KOPT-K1 (cell line): ENCODE measurements at regions not wholly inside any gene's neighbourhood (a gene's known extent, or its start where the extent isn't known, plus 50 kb on each side); places are given as distances from the start of the nearest gene placed in this dataset.

Source experiments
- H3K27ac ChIP-seq: fragments of 200-600 bp; sonication (generic); 2 replicates; pipeline ENCODE4 v1.5.1; 2016; ENCODE audit warnings: antibody characterized with exemption, mild to moderate bottlenecking, low read depth, low read length; ENCODE audit not compliant: poor library complexity, severe bottlenecking
- H3K36me3 ChIP-seq: fragments of 200-600 bp; sonication (generic); 2 replicates; pipeline ENCODE4 v1.5.1; 2017; ENCODE audit warnings: antibody characterized with exemption, mild to moderate bottlenecking, low read length, moderate library complexity; ENCODE audit not compliant: insufficient read depth
- H3K9me3 ChIP-seq: fragments of 200-600 bp; sonication (generic); 2 replicates; pipeline ENCODE4 v1.5.1; 2017; ENCODE audit warnings: antibody characterized with exemption, low read length, mild to moderate bottlenecking; ENCODE audit not compliant: insufficient read depth, poor library complexity, severe bottlenecking

DNA sequence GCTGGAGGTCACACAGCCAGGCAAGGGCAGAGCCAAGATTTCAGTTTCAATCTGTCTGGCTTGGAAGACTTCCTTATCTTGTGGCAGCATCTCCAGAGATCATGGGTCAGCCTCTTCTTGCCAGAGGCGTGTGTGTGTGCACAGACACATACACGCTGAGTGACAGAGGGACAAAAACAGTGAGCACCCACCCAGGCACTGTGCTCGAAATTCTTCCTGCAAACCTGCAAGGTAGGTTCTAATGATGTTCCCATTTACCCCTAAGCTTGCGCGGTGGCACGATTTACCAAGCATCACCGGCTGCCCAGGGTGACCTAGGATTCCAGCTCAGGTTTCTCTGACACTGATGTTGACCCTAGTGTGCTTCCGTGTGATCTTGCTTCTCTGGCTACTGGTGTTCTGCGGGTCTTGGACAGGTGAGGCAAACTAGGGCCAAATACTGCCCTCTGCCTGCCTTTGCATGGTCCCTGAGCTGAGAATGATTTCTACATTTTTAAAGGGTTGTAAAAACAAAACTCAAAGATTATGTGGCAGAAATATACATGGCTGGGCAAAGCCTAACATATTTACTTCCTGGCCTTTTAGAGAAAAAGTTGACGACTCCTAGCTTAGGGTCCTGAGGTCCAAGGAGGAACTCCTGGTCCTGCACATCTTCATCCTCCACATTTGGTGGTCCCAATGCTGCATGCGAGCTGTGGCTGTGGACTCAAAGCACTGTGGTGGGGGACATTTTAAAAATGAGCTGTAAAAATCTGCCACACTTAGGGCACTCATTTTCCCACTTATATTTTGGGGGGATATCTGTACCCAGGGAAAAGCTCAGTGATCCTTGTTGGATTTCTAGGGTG, 268.5 kb downstream of the RPS24 start:
- H3K9me3 ChIP-seq = peaks cover 7% of the 10 kb centered on the region
- peak overlapping the region; percentile 79 for H3K27ac ChIP-seq

DNA sequence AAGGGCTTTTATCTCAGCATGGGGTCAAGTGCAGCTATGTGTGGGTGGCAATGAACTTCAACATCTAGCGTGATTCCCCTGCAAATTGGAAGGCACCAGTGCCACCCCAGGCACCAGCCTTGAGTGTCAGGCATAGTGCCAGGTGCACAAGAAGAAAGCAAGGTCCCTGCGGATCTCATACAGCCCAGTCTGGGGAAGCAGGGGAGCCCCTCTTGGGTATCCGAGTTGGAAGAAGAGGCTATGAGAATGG, 269.0 kb downstream of the RPS24 start:
- H3K36me3 ChIP-seq = no peaks in the 10 kb centered on the region
- H3K9me3 ChIP-seq = peaks cover 7% of the 10 kb centered on the region
- H3K27ac ChIP-seq = peak overlapping the region; percentile 79

More for the DNA sequence above, 268.5 kb downstream of the RPS24 start:
- H3K36me3 ChIP-seq = no peaks in the 10 kb centered on the region

DNA sequence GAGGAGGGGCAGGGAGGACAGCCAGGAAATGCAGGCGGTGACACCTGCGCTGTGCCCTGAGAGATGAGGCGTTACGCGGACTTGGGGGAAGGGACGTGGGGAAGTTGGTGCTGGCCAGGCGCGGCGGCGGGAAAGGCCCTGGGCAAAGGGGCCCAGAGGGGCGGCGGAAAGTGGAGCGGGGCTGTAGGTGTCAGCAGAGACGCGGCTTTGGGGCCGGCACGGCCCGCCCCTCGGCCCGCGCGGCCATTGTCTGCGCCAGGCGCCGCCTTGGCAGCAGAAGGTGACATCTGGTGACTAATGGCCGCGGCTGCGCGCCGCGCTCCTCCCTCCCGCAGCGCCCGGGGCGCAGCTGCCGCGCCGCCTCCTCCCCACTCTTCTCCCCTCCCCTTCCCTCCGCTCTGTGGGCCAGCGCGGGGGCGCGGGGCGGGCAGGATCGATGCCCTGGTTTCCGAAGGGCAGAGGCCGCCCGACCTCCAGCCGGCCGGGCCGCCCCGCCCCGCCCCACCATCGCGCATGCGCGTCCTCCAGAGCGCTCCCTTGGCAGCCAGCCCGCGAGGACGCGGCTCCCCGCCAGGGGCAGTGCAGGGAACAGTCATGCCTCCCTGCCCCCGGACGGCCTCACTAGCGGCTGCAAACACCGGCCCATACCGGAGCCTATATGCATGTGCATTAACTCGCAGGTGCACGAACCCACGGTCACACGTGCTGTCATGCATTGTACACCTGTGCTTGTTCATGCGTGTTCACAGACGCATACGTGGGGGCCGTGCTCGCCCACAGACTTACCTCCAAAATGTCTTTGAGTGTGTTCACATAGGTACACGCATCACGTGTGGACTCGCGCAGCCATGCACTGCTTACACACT, 269.6 kb downstream of the RPS24 start:
- Histone ChIP-seq H3K27ac (peak overlapping the region; percentile 79), H3K36me3 (no peaks in the 10 kb centered on the region), H3K9me3 (peaks cover 7% of the 10 kb centered on the region)

DNA sequence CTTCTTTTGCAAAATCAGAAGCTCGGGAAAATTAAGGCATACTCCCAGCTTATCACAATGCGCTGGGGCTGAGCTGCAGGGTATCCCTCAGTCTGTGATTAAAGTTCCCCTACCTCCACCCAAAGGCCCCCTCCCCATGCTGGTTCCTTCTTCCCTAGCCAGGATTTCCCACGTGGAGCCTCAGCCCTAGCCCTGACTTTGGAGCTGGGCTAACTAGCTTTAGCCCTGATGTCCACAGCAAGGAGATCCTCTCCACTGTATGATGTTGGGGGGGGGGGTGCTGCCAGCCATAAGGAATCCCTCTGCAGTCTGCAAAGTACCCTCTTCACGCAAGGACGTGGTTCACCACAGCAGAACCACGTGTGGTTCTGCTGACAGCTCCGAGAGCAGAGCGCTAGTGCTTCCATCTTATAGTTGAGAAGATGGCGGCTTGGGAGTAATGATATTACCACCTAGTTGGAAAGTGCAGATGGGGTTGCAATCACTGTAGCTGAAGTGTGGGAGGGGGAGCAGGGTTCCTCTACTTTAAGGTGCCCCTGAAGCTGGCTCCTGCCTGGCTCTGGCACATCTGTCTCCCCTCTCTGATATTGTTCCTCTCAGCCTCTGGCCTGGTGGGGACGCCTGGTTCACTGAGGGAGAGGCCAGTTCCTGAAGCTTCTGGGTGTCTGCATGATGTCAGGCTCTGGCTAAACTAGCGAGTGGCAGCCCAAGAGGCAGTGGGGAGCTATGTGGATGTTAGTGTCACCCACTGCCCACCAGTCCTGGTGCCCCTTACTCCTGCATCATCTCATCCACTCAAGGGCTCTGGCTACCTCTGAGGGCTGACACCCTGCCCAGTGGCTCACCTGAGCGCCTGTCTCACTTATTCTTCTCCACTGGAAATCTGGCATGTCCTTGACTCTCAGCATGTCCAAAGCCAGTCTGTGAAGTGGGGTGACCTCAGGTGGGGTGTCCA, 270.7 kb downstream of the RPS24 start:
- peaks cover 7% of the 10 kb centered on the region for H3K9me3 ChIP-seq
- H3K36me3 ChIP-seq = no peaks in the 10 kb centered on the region
- no peak overlapping the region for H3K27ac ChIP-seq

DNA sequence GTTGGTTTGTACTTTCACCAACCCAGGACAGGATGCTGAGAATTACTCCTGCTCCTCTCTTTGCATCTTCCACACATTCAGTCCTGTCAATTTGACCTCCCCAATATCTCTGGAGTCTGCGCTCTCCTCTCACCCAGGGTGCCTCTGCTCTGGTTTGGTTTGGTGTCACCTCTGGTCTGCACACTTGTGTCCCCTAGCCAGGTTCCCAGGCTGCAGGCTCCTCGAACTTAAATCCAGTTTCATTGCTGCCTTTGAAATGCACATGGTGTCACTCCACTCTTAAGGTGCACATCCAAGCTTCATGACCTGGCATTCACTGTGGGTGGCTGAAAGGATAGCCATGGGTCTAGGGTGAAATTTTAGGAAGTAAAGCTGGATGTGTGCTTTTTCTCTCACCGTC, 271.6 kb downstream of the RPS24 start:
- peaks cover 4% of the 10 kb centered on the region for H3K9me3 ChIP-seq
- no peaks in the 10 kb centered on the region for H3K36me3 ChIP-seq
- no peak overlapping the region for H3K27ac ChIP-seq

DNA sequence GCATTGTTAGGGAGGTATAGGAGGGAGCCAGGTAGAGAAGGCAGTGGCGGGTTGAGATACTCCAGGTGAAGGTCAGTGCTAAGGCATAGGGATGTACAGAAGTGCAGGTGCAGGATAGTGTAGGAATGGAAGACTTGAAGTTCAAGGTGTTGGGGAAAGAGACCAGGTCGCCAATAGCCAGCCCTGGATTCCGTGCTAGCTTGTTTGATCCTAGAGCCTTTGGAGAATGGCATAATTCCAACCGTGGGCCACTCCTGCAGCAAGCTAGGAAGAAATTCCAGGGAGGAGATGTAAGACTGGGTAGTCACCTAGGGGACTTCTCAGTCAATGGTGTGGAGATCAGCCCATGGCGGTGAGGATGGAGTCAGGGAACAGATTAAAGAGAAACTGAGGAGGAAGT, 272.7 kb downstream of the RPS24 start:
- Histone ChIP-seq H3K36me3 (no peaks in the 10 kb centered on the region), H3K27ac (no peak overlapping the region), H3K9me3 (no peaks in the 10 kb centered on the region)

DNA sequence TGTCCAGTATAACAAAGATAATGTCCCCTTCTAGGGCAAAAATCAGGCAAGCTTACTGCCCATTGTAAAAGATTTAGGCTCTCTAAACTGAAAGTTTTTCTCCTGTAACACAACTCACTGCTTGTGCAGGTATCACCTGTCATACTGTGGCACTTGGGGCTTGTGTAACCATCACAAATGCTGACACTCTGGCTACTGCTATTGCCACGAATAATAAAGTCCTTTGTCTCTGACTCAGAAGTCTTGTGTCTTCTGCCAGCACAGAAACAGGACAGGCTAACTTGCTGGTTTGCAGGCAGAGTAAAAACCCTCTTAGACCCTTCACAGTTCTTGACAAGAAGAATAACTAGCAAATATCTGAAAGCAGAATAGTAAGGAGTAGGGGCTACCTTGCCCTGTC, 273.9 kb downstream of the RPS24 start:
- H3K36me3 ChIP-seq = no peaks in the 10 kb centered on the region
- H3K27ac ChIP-seq = no peak overlapping the region
- no peaks in the 10 kb centered on the region for H3K9me3 ChIP-seq

DNA sequence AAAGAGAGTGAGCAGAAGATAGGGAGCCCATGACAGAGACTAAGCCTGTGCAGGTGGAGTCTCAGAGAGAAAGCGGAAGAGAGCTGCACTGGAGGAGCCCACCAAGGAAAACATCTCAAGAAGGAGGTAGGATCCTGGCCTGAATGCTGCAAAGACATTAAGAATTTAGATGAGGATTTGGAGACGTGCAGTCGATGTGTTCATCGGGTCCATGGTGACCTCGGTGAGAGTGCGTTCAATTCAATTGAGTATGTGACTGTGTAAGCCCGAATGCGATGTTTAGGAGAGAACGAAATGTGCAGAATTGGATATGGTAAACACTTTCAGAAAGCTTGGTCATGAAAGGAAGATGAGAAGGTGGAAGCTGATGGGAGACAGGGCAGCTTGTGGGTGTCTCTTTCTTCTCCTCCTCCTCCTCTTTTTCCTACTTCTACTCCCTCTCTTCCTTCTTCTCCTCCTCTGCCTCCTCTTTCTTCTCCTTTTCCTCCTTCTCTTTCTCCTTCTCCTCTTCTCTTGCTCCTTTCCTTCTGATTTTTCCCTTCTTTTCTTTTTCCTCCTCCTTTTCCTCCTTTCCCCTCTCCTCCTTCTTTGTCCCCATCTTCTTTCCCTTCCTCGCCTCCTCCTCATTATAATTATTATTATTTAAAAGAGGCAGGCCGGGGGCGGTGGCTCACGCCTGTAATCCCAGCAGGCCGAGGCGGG, 276.0 kb downstream of the RPS24 start:
- Histone ChIP-seq H3K9me3 (no peaks in the 10 kb centered on the region), H3K36me3 (no peaks in the 10 kb centered on the region), H3K27ac (no peak overlapping the region)

DNA sequence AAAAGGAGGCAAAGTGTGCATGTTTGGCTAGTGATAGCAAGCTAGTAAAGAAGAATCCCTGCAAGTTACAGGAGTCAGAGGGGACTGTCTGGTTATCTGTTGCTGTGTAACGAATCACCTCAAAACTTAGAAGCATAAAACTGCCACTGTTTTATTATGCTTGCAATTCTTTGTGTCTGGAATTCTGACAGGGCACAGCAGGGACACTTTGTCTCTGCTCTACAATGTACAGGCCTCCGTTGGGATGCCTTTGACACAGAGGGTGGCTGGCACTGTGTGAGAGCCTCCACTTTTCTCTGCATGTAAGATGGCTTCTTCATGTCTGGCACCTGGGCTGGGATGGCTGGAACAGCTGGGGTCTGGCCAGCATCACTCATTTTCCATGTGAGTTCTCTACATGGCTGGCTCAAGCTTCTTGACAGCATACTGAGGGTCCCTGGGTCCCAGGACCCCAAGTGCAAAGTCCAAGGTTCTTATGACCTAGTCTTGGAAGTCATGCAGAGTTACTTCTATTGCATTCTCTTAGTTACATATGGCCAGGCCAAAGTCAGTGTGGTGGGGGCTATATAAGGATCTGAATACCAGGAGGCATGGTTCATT, 276.9 kb downstream of the RPS24 start:
- no peaks in the 10 kb centered on the region for H3K9me3 ChIP-seq
- no peaks in the 10 kb centered on the region for H3K36me3 ChIP-seq
- H3K27ac ChIP-seq = no peak overlapping the region

DNA sequence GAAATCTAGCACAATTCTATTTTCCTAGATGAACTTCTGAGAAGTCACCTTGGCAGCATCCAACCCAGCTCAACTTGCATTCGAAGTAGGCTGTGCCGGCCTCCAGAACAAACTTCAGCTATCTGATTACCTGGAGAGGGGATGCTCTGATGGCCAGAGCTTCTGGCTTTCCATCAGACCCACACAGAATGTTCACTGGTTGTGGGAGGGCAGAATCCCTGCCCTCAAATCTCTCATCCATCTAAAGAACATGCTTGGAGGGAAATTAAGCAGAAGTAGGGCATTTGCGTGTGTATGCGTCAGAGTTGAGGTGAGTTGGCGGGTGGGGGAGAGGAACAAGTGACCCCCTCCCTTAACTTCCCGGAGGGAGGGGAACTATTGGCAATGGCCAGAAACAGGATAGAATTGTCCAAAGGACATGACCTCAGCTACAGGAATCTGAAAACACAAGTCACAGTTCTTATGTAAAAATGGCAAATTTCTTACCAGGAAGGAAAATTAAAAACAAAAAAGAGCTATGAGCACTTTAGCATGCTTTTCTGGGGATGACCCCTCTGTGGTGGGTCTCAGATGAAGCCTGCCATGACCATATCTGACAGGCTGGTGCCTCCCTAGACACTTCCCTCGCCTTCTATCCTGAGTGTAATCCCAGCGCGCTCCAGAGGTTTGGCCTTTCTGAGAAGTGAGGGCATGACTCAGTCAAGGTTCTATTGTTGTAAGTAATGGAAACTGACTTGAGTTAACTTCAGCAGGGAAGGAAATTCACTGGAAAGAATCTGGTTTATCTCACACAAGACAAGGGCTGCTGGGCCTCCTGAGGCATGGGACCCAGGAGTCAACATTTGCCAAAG, 278.8 kb downstream of the RPS24 start:
- H3K9me3 ChIP-seq = no peaks in the 10 kb centered on the region
- no peak overlapping the region for H3K27ac ChIP-seq
- H3K36me3 ChIP-seq = no peaks in the 10 kb centered on the region

DNA sequence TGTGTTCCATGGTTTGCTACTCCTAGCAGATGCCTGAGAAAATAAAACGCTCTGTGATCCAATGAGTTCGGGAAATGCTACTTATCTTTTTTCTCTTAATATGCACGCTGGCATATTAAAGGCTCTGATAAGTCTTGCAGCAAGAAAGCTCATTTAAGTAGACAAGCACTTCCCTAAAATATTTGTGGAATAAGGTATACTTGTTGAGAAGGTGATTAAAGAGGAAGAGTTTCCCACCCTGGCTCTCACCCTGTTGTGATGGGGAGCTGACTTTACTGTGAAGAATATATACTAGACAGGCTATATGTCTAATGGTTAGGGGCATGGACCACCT, 279.4 kb downstream of the RPS24 start:
- H3K27ac ChIP-seq = no peak overlapping the region
- no peaks in the 10 kb centered on the region for H3K9me3 ChIP-seq
- H3K36me3 ChIP-seq = no peaks in the 10 kb centered on the region

DNA sequence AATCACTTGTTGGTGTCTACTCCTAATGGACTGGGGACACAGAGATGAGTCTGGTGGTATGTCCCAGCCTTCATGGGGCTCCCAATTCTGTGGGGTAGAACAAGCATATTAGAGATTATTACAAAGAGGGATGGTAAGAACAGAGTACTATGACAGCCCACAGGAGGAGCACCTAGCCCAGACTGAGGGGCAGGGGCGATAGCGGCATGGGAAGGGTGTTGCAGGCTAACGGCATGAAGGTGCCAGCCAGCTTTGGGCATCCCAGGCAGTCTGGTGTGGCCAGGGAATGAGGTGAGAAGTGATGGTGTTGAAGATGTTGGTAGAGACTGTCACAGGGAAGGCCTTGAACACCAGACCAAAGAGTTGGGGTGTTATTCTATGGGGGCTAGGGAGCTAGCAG, 280.0 kb downstream of the RPS24 start:
- Histone ChIP-seq H3K27ac (no peak overlapping the region), H3K36me3 (no peaks in the 10 kb centered on the region), H3K9me3 (no peaks in the 10 kb centered on the region)

DNA sequence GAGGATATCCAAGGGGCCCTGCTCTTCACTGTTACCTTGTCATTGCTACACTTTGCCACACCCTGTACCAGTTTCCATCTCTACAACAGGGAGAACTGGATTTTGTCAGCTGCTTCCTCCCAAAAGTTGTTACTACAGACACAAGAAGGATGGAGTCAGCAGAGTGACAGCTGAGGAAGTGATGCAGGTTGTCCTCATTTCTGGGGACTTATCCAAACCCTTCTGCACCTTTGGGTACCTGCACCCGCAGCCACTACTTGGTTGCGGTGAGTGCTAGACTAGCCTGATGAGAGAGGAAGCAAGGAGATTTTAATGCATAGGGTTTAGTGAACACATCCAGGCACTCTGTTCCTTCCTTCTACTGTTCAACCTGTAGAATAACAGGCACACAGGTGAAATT, 281.0 kb downstream of the RPS24 start:
- Histone ChIP-seq H3K9me3 (no peaks in the 10 kb centered on the region), H3K27ac (no peak overlapping the region), H3K36me3 (no peaks in the 10 kb centered on the region)
